ENCODE measurements at regions not wholly inside any gene's neighbourhood (a gene's known extent, or its start where the extent isn't known, plus 50 kb on each side); places are given as distances from the start of the nearest gene placed in this dataset.
A peak's percentile ranks its signal among the peaks of the same experiment; 100 is the strongest.

GRCh38 chr10:2927958-2928840 is 139.1 kb upstream of the PFKP start:
- peak; percentile 14 to 59 (median 54) for TF ChIP-seq CTCF (IDR thresholded peaks at IDR 0.05)
- TF ChIP-seq POLR2A (IDR thresholded peaks at IDR 0.05) = no peak
